Neutrophil (primary cell): ENCODE measurements at regions not wholly inside any gene's neighbourhood (a gene's known extent, or its start where the extent isn't known, plus 50 kb on each side); places are given as distances from the start of the nearest gene placed in this dataset.

ENCODE experiments used
- H3K27ac ChIP-seq: fragments of 200-600 bp; sonication (generic); 2 replicates; pipeline ENCODE4 v1.5.1; 2016; ENCODE audit warnings: mild to moderate bottlenecking, moderate library complexity
- H3K27me3 ChIP-seq: fragments of 200-600 bp; sonication (generic); 2 replicates; pipeline ENCODE4 v1.6.0; 2016; ENCODE audit warnings: mild to moderate bottlenecking
- H3K36me3 ChIP-seq: fragments of 200-600 bp; sonication (generic); 2 replicates; pipeline ENCODE4 v1.5.1; 2017
- H3K4me1 ChIP-seq, 2 experiments: fragments of 200-600 bp in 1 of 2; sonication (generic) in 1 of 2; 1 replicate in 1 of 2; 2 replicates in 1 of 2; pipeline versions ENCODE4 v1.5.1 to v1.6.1; 2013 to 2016; ENCODE audit warnings: low read depth in 1 of 2, low read length in 1 of 2, mild to moderate bottlenecking in 1 of 2, moderate library complexity in 1 of 2; ENCODE audit not compliant: control insufficient read depth in 1 of 2, insufficient read depth in 1 of 2
- H3K4me3 ChIP-seq, 2 experiments: fragments of 200-600 bp in 1 of 2; sonication (generic) in 1 of 2; 1 replicate in 1 of 2; 2 replicates in 1 of 2; pipeline ENCODE4 v1.5.1; 2013 to 2016; ENCODE audit warnings: low read depth in 1 of 2, low read length in 1 of 2, mild to moderate bottlenecking in 1 of 2, moderate library complexity in 1 of 2
- H3K9me3 ChIP-seq: fragments of 200-600 bp; sonication (generic); 2 replicates; pipeline ENCODE4 v1.5.1; 2016
- CTCF ChIP-seq: fragments of 200-600 bp; sonication (generic); IDR thresholded peaks from 2 replicates; pipeline ENCODE4 v1.5.1; 2016; ENCODE audit warnings: antibody characterized with exemption

- Histone ChIP-seq H3K9me3 (no peaks in the 10 kb centered on the region), H3K36me3 (no peaks in the 10 kb centered on the region), H3K27me3 (peaks cover 18% of the 10 kb centered on the region), H3K27ac (no peak overlapping the region), H3K4me1 (no peaks in the 10 kb centered on the region), H3K4me3 (no peak overlapping the region)
- TF ChIP-seq CTCF, result no peak
These were observed 50.7 kb upstream of the AGBL1 start for GRCh38 chr15:86028961-86029360.
